Amniotic stem cell (primary cell): ENCODE measurements at regions not wholly inside any gene's neighbourhood (a gene's known extent, or its start where the extent isn't known, plus 50 kb on each side); places are given as distances from the start of the nearest gene placed in this dataset.
"Not testable (repeated sequence)": the region's sequence is repeated elsewhere in the genome, so short reads cannot be mapped to it uniquely, and the experiment has no call there.

Experiments used
- DNase-seq: peaks from one replicate; lab custom pipeline; 2025; lab: John Stamatoyannopoulos, UW

GRCh38 chr21:39000496-39000895 lies 182.8 kb downstream of the PSMG1 start:
- no peak for DNase-seq

GRCh38 chr21:38999161-38999560 lies 184.1 kb downstream of the PSMG1 start:
- DNase-seq, result no peak

DNA sequence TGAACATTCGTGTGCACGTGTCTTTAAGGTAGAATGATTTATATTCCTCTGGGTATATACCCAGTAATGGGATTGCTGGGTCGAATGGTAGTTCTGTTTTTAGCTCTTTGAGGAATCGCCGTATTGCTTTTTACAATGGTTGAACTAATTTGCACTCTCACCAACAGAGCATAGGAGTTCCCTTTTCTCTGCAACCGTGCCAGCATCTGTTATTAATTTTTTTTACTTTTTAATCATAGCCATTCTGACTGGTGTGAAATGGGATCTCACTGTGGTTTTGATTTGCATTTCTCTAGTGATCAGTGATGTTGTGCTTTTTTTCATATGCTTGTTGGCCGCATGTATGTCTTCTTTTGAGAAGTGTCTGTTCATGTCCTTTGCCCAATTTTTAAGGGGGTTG lies 185.0 kb downstream of the PSMG1 start:
- DNase-seq, result not testable (repeated sequence)

GRCh38 chr21:38997843-38998175 lies 185.4 kb downstream of the PSMG1 start:
- not testable (repeated sequence) for DNase-seq

DNA sequence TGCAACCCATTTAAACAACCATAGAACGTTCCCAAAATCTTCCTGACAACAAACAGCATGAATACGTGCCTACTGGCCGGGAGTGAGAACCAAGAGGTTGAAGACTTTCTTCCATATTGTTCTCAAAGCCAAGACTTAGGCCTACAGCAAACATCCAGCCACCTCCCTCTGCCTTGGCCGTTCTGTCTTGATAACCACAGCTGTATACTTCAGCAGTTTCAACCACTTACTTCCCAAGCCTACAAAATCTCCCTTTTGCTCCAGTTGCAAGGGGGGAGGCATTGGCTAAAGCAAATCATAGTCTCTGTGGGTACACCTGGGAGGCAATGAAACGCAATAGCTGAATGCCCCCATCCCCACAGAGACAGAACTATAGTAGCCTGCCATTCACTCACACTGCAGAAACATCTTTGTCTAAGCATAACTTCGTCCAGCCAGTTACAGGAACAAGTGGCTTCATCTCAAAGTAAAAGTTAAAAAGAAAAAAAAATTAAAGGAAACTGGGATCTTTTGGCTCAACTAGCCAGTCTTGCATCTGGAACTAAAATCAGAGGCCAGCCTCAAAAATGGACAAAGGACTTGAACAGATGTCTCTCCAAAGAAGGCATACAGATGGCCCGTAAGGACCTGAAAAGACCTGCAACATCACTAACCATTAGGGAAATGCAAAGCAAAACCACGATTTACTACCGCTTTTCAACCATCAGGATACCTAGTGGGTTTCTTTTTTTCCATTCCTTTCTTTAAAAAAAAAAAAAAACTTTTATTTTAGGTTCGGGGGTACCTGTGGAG lies 186.0 kb downstream of the PSMG1 start:
- no peak for DNase-seq

GRCh38 chr21:38996355-38996754 lies 186.9 kb downstream of the PSMG1 start:
- DNase-seq, result no peak

DNA sequence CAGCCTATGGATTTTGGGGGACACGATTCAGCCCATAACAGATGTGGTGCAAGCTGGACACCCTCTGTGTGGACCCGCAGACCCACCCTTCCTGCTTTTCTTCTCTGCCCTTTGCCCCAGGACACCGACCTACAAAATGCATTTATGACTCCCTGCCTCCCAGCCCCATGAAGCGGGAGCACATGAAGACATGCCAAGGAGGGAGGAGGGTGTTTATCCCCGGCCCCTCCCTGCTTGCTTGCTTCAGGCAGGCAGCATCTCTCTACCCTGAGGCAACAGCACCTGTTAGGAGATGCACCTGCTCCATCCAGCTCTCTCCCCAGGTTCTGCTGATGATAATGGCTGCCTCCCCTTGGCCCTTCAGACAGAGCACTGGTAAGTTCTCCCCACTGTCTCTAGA lies 187.5 kb downstream of the PSMG1 start:
- no peak for DNase-seq

DNA sequence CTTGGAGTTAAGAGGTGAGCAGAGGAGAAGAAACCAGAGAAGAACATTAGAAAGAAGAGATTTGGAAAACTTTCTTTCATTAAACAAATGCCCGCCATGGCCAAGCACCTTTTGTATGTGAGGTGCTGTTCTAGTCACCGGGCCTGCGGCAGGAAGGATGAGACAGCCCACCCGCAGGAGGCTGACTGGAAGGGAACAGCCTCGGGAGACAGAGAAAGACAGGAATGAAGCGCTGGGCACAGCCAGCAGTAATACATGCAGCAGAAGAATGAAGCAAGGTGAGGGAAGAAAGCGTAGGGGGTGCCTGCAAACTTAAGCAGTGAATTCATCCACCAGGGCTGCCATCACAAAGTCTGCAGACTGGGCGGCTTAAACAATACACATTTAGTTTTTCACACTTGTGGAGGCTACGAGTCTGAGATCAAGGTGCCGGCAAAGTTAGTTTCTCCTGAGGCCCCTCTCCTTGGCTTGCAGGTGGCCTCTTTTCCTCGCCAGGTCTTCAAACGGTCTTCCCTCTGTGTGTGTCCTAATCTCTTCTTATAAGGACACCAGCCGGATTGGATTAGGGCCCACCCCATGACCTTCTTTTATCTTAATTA lies 188.1 kb downstream of the PSMG1 start:
- DNase-seq, result no peak

GRCh38 chr21:38994042-38994441 lies 188.3 kb downstream of the ETS2 start:
- DNase-seq, result no peak

DNA sequence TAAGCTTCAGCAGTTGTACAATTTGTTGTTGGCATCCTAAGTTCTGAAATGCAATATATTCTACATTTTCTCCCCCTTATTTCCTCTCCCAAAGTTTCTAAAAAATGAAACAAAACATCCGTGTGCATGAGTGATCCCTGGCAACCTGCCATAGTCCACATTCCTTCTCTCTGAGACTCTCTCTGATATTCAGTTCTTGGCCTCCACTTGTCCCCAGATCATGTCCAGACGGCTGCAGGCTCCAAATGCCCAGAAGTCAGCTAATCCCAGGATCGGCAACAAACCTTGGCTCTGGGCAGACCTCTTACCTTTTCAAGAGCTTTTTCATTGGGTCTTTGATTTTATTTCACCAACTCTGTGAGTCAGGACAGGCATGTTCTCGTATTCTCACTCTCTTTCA lies 187.8 kb downstream of the ETS2 start:
- peak; percentile 58 for DNase-seq

- DNase-seq, result no peak
These were observed 187.0 kb downstream of the ETS2 start for GRCh38 chr21:38992737-38993136.

DNA sequence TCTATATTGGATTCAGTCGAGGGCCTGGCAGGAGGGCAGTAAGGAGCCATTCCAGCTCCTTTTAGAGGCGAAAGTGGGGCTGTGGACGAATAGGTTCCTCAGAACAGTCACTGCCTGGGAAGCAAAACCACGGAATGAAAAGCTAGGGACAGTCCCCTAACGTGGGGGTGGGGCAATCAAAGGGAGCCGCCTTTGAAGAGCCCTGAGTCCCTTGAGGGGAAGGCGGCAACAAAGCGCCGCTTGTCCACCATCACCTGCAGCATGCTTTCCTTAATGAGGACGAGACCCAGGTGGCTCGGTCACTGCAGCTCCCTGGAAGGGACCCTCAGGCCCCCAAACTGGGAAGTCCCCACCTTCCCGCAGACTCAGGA lies 184.7 kb downstream of the ETS2 start:
- no peak for DNase-seq

DNA sequence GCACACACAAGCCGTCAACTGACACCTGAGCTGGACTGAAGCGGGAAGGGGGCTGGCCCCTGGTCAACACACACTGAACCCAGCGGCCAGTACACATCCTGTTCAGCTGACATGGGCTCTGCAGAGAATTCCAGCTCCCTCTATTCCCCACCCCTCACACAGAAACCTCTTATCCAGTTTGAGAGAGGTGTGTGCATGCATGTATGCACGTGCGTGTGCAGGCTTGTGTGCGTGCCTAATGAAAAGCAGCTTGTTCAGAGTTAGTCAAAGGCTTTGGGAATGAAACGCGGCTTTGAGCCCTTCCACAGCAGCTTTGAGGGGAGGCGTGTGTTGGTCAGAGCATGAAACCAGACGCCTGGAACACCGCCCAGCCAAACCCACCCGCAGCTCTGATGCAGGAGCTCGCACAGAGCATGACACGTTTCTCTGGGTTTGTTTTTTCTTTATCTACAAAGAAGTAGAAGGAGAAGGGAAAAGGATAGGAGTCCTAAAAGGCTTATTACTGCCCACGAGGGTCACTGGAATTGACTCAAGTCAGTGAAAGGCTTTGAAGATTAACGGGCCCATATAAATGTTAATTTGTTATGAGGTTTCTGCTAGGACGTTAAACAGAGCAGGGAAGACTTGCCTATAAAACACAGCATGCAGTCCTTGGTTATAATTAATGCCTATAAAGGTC lies 184.2 kb downstream of the ETS2 start:
- peak; percentile 23 for DNase-seq

DNA sequence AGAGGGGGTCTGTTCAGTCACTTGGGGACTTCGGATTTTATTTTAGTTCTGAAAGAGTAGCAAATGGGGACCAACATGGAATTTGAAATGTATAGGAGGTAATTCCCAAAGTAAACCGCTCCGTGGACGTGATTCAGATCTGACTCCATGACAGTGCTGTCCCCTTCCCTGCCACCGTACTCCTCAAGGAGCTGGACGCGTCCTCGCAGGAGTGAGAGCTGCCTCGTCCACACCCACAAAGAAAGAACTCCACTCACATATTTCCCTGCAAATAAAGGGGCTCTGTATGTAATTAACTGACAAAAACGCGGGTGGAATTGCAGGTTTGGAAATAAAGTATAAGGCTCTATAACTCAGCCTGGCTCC lies 183.6 kb downstream of the ETS2 start:
- DNase-seq, result no peak

GRCh38 chr21:38988509-38989378 lies 183.0 kb downstream of the ETS2 start:
- DNase-seq, result no peak

GRCh38 chr21:38987633-38988508 lies 182.1 kb downstream of the ETS2 start:
- DNase-seq, result no peak

GRCh38 chr21:38986806-38987632 lies 181.3 kb downstream of the ETS2 start:
- no peak for DNase-seq

DNA sequence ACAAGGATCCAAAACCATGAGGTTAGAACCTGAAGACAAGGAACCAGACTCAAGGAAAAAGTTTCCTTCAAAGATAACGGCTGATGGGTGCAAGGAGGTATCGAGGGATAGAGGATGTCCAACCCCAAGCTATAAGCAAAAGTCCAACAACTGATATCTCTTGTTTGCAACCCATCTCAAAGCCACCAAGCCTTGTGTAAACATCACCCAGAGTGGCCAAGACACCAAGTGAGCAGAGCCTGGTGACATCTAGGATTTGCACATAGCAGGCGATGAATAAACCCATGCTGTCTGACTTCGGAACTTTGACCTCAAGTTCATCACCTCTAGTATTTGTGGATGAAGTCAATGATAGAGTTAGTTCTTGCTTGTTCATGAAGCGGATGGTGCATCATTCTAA lies 180.7 kb downstream of the ETS2 start:
- DNase-seq, result no peak

- DNase-seq, result peak; percentile 76
These were observed 180.0 kb downstream of the ETS2 start for GRCh38 chr21:38985568-38986378.
